Breast epithelium (tissue), 4 donors: ENCODE measurements at regions not wholly inside any gene's neighbourhood (a gene's known extent, or its start where the extent isn't known, plus 50 kb on each side); places are given as distances from the start of the nearest gene placed in this dataset.

Source experiments
- DNase-seq, 2 donors: peaks; one replicate each; pipeline ENCODE4 v3.0.0-alpha.2; 2019; ENCODE audit warnings: low spot score in 2 of 2
- H3K27ac ChIP-seq, 2 donors: fragments of 200-600 bp; sonication (generic) in 1 of 2; one replicate each; pipeline ENCODE4 v1.5.1; 2016 to 2019; ENCODE audit warnings: mild to moderate bottlenecking in 1 of 2
- H3K27me3 ChIP-seq, 2 donors: fragments of 200-600 bp; sonication (generic) in 1 of 2; one replicate each; pipeline versions ENCODE4 v1.5.1 to v1.6.0; 2017 to 2019; ENCODE audit warnings: control low read depth in 1 of 2, mild to moderate bottlenecking in 1 of 2
- H3K36me3 ChIP-seq: fragments of 200-600 bp; one replicate; pipeline ENCODE4 v1.5.1; 2019
- H3K4me1 ChIP-seq, 2 donors: fragments of 200-600 bp; sonication (generic); one replicate each; pipeline ENCODE4 v1.5.1; 2016 to 2019; ENCODE audit warnings: control low read depth in 1 of 2
- H3K4me3 ChIP-seq, 3 donors: fragments of 200-600 bp; sonication (generic); 1 replicate in 2 of 3; 2 replicates in 1 of 3; pipeline ENCODE4 v1.5.1; 2016 to 2019; ENCODE audit warnings: mild to moderate bottlenecking in 3 of 3, moderate library complexity in 2 of 3
- H3K9me3 ChIP-seq, 2 donors: fragments of 200-600 bp; sonication (generic) in 1 of 2; one replicate each; pipeline ENCODE4 v1.5.1; 2016 to 2019; ENCODE audit warnings: control low read depth in 1 of 2
- POLR2A ChIP-seq: fragments of 450-650 bp; IDR thresholded peaks from one replicate; pipeline ENCODE4 v1.6.1; 2016; ENCODE audit warnings: antibody characterized with exemption, mild to moderate bottlenecking, moderate library complexity
- POLR2AphosphoS5 ChIP-seq, 3 donors: sonication (generic); formaldehyde crosslinking; IDR thresholded peaks; one replicate each; pipeline ENCODE4 v1.6.1; 2017; ENCODE audit warnings: antibody characterized with exemption in 3 of 3
- intact Hi-C: fragments of 100-400 bp; cut with DNase I; formaldehyde crosslinking; loops from one replicate; pipeline ENCODE4 v1.15.1; 2023; ENCODE audit warnings: low total_unique reads
- TF ChIP-seq, protein P1 (sequence below), 3 donors: fragments of 450-650 bp; IDR thresholded peaks; one replicate each; pipeline ENCODE4 v1.5.1; 2016 to 2017; ENCODE audit warnings: antibody characterized with exemption in 3 of 3, mild to moderate bottlenecking in 3 of 3, moderate library complexity in 3 of 3

- intact Hi-C loops: no loop called here
- TF ChIP-seq, protein P1, sequence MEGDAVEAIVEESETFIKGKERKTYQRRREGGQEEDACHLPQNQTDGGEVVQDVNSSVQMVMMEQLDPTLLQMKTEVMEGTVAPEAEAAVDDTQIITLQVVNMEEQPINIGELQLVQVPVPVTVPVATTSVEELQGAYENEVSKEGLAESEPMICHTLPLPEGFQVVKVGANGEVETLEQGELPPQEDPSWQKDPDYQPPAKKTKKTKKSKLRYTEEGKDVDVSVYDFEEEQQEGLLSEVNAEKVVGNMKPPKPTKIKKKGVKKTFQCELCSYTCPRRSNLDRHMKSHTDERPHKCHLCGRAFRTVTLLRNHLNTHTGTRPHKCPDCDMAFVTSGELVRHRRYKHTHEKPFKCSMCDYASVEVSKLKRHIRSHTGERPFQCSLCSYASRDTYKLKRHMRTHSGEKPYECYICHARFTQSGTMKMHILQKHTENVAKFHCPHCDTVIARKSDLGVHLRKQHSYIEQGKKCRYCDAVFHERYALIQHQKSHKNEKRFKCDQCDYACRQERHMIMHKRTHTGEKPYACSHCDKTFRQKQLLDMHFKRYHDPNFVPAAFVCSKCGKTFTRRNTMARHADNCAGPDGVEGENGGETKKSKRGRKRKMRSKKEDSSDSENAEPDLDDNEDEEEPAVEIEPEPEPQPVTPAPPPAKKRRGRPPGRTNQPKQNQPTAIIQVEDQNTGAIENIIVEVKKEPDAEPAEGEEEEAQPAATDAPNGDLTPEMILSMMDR (IDR thresholded peaks at IDR 0.05): no peak
- TF ChIP-seq POLR2A (no peak), POLR2AphosphoS5 (IDR thresholded peaks at IDR 0.05) (no peak)
- Histone ChIP-seq H3K4me1 (no peaks in the 10 kb centered on the region), H3K27ac (no peak overlapping the region), H3K9me3 (peaks cover 0 to 8% of the 10 kb centered on the region in 2 donors), H3K27me3 (no peaks in the 10 kb centered on the region), H3K4me3 (no peak overlapping the region), H3K36me3 (no peaks in the 10 kb centered on the region)
- DNase-seq: no peak
Observed at GRCh38 chr1:87935130-87935529, 606.5 kb downstream of the LMO4 start.

DNA sequence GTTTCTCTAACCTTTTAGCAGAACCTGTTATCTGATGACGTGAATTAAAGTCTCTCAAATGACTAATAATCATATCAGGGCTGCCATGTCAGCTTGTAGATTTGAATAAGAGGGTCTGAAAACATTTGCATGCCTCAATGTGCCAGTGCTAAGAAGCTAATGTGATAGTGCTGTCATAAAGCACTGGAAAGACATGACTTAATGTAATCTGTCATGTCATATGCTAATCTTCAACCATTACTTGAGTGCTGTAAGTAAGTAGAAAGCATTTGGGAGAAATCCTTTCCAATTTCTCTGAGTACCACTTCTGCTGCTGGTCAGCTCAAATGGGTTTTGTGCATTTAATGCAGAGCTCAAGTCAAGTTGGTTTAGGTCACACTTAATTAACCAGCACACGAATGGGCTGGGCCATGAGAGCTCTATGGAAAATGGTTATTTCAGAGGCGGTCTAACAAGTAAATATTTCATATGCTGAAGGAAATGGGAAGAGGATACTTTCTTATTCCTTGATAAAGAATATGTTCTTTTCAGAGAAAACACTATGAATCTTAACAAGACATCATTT is 609.2 kb downstream of the LMO4 start:
- Histone ChIP-seq H3K9me3 (no peaks in the 10 kb centered on the region), H3K27me3 (no peaks in the 10 kb centered on the region), H3K36me3 (no peaks in the 10 kb centered on the region), H3K4me3 (no peak overlapping the region), H3K27ac (no peak overlapping the region), H3K4me1 (no peaks in the 10 kb centered on the region)
- intact Hi-C loops: no loop called here
- TF ChIP-seq POLR2AphosphoS5 (IDR thresholded peaks at IDR 0.05): no peak
- no peak for TF ChIP-seq POLR2A
- TF ChIP-seq, protein P1 (IDR thresholded peaks at IDR 0.05): no peak
- DNase-seq: no peak

DNA sequence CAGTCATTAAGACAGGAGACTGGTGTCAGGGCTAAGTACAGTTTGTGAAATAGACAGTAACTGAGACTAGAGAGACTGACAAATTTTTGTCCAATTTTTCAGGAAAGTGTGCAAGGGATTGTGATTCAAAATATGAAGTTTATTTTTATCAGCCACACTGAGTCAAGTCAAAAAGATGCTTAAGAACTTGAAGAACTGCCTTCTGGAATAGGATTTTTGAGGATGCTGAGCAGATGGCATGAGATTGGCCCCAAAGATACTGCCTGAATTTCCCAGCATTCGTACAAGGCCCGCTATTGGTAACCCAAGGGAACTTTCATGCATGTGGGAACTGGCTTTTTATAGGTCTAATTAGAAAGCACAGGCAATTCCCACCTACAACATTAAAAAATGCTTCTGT is 610.0 kb downstream of the LMO4 start:
- Histone ChIP-seq H3K27ac (no peak overlapping the region), H3K9me3 (no peaks in the 10 kb centered on the region), H3K36me3 (no peaks in the 10 kb centered on the region), H3K27me3 (no peaks in the 10 kb centered on the region), H3K4me3 (no peak overlapping the region), H3K4me1 (no peaks in the 10 kb centered on the region)
- TF ChIP-seq, protein P1 (IDR thresholded peaks at IDR 0.05): no peak
- TF ChIP-seq POLR2A (no peak), POLR2AphosphoS5 (IDR thresholded peaks at IDR 0.05) (no peak)
- no peak for DNase-seq
- intact Hi-C loops: no loop called here

- Histone ChIP-seq H3K27me3 (no peaks in the 10 kb centered on the region), H3K4me3 (no peak overlapping the region), H3K4me1 (no peaks in the 10 kb centered on the region), H3K9me3 (no peaks in the 10 kb centered on the region), H3K27ac (peak overlapping the region in 1 of 2 donors; percentile 13), H3K36me3 (no peaks in the 10 kb centered on the region)
- DNase-seq: no peak
- no peak for TF ChIP-seq POLR2A
- TF ChIP-seq, protein P1 (IDR thresholded peaks at IDR 0.05): no peak
- intact Hi-C loops: no loop called here
Observed at GRCh38 chr1:87939444-87939843, 610.8 kb downstream of the LMO4 start.

- Histone ChIP-seq H3K9me3 (no peaks in the 10 kb centered on the region), H3K4me3 (no peak overlapping the region), H3K27ac (no peak overlapping the region), H3K4me1 (no peaks in the 10 kb centered on the region), H3K27me3 (no peaks in the 10 kb centered on the region), H3K36me3 (no peaks in the 10 kb centered on the region)
- DNase-seq: no peak
- TF ChIP-seq POLR2AphosphoS5 (IDR thresholded peaks at IDR 0.05) (no peak), POLR2A (no peak)
- TF ChIP-seq, protein P1 (IDR thresholded peaks at IDR 0.05): no peak
- intact Hi-C loops: no loop called here
Observed at GRCh38 chr1:87940421-87940820, 611.7 kb downstream of the LMO4 start.
